Gastrocnemius medialis (tissue), 4 donors: ENCODE measurements at regions not wholly inside any gene's neighbourhood (a gene's known extent, or its start where the extent isn't known, plus 50 kb on each side); places are given as distances from the start of the nearest gene placed in this dataset.

ENCODE experiments used
- ATAC-seq, 2 donors: fragments of 150-250 bp; one replicate each; pipeline ENCODE4 v1.9.1; 2016
- DNase-seq, 2 donors: peaks; one replicate each; pipeline ENCODE4 v3.0.0-alpha.2; 2019
- H3K27ac ChIP-seq, 4 donors: fragments of 200-600 bp; sonication (generic); 1 replicate in 1 of 4; 2 replicates in 3 of 4; pipeline ENCODE4 v1.5.1; 2016 to 2018; ENCODE audit warnings: mild to moderate bottlenecking in 2 of 4, moderate library complexity in 1 of 4
- H3K27me3 ChIP-seq, 3 donors: fragments of 200-600 bp; sonication (generic) in 2 of 3; 1 replicate in 1 of 3; 2 replicates in 2 of 3; pipeline versions ENCODE4 v1.5.1 to v1.6.0; 2016 to 2019; ENCODE audit warnings: mild to moderate bottlenecking in 1 of 3, moderate library complexity in 1 of 3
- H3K36me3 ChIP-seq, 2 donors: fragments of 200-600 bp; sonication (generic) in 1 of 2; one replicate each; pipeline ENCODE4 v1.5.1; 2017 to 2018
- H3K4me1 ChIP-seq, 2 donors: fragments of 200-600 bp; sonication (generic) in 1 of 2; one replicate each; pipeline ENCODE4 v1.5.1; 2016 to 2017; ENCODE audit warnings: mild to moderate bottlenecking in 2 of 2
- H3K4me3 ChIP-seq, 4 donors: fragments of 200-600 bp; sonication (generic) in 3 of 4; 1 replicate in 1 of 4; 2 replicates in 3 of 4; pipeline ENCODE4 v1.5.1; 2016 to 2019; ENCODE audit warnings: mild to moderate bottlenecking in 2 of 4
- H3K9me3 ChIP-seq, 3 donors: fragments of 200-600 bp; sonication (generic) in 2 of 3; 1 replicate in 1 of 3; 2 replicates in 2 of 3; pipeline ENCODE4 v1.5.1; 2016 to 2019
- CTCF ChIP-seq, 5 experiments: fragments of 450-650 bp in 3 of 5; fragments of 200-600 bp in 2 of 5; sonication (generic) in 2 of 5; IDR thresholded peaks in 4 of 5; conservative IDR thresholded peaks in 1 of 5; 1 replicate in 4 of 5; 2 replicates in 1 of 5; pipeline ENCODE4 v1.5.1; 2016 to 2019; ENCODE audit warnings: antibody characterized with exemption in 5 of 5, mild to moderate bottlenecking in 3 of 5, moderate library complexity in 3 of 5
- POLR2A ChIP-seq, 2 donors: fragments of 450-650 bp; IDR thresholded peaks; one replicate each; pipeline ENCODE4 v1.6.1; 2017; ENCODE audit warnings: antibody characterized with exemption in 2 of 2, mild to moderate bottlenecking in 2 of 2, moderate library complexity in 2 of 2
- in situ Hi-C, 4 donors: fragments of 200-750 bp; cut with MboI; loops; one replicate each; pipeline versions ENCODE4 v1.15.0 to v1.8.0; 2017; ENCODE audit warnings: low sequenced_read_pairs in 4 of 4
- intact Hi-C: fragments of 100-400 bp; cut with DNase I; formaldehyde crosslinking; loops from one replicate; pipeline ENCODE4 v1.15.1; 2023; ENCODE audit warnings: low total_unique reads

- TF ChIP-seq POLR2A (IDR thresholded peaks at IDR 0.05): no peak
- TF ChIP-seq CTCF (IDR thresholded peaks at IDR 0.05 in 4 of 5, conservative IDR thresholded peaks at IDR 0.05 in 1 of 5): no peak
- in situ Hi-C loops: no loop called here
- DNase-seq (no peak), ATAC-seq (no peak)
- no peaks in the 10 kb centered on the region for H3K36me3 ChIP-seq
- no peak overlapping the region for H3K27ac ChIP-seq
- no peaks in the 10 kb centered on the region for H3K4me1 ChIP-seq
- no peak overlapping the region for H3K4me3 ChIP-seq
- H3K9me3 ChIP-seq: no peaks in the 10 kb centered on the region
- H3K27me3 ChIP-seq: no peaks in the 10 kb centered on the region
- intact Hi-C loops: no loop called here
Measured at GRCh38 chr3:25174251-25174650, 253.8 kb upstream of the RARB start.

DNA sequence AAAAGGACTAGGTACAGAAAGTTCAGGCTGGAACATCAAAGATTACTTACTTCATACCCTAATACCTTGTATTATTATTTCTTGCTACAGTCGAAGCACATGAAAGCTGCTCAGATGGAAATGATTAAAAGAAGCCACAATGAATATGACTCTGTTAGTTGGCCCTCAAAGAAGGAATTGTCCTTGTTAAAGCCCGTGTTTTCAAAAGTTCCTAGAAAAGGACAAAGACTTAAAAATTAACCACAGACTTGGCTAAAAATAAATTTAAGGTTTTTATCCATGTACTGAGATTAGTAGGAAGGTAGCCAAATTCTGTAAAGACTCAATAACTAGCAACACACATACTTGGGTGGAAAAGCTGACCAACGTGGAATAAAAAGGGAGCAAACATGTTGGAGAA, 251.0 kb upstream of the RARB start:
- Histone ChIP-seq H3K4me3 (no peak overlapping the region), H3K9me3 (no peaks in the 10 kb centered on the region), H3K4me1 (no peaks in the 10 kb centered on the region), H3K36me3 (no peaks in the 10 kb centered on the region), H3K27me3 (no peaks in the 10 kb centered on the region), H3K27ac (no peak overlapping the region)
- intact Hi-C loops (no loop called here), in situ Hi-C loops (no loop called here)
- no peak for DNase-seq
- no peak for TF ChIP-seq CTCF (IDR thresholded peaks at IDR 0.05 in 4 of 5, conservative IDR thresholded peaks at IDR 0.05 in 1 of 5)
- no peak for TF ChIP-seq POLR2A (IDR thresholded peaks at IDR 0.05)
- ATAC-seq: no peak

GRCh38 chr3:25178672-25179071, 249.4 kb upstream of the RARB start:
- intact Hi-C loops (no loop called here), in situ Hi-C loops (no loop called here)
- no peak overlapping the region for H3K27ac ChIP-seq
- H3K27me3 ChIP-seq: no peaks in the 10 kb centered on the region
- H3K36me3 ChIP-seq: no peaks in the 10 kb centered on the region
- no peak for DNase-seq
- no peaks in the 10 kb centered on the region for H3K4me1 ChIP-seq
- H3K4me3 ChIP-seq: no peak overlapping the region
- TF ChIP-seq CTCF (IDR thresholded peaks at IDR 0.05 in 4 of 5, conservative IDR thresholded peaks at IDR 0.05 in 1 of 5) (no peak), POLR2A (IDR thresholded peaks at IDR 0.05) (no peak)
- no peaks in the 10 kb centered on the region for H3K9me3 ChIP-seq
- no peak for ATAC-seq

GRCh38 chr3:25181096-25181495, 247.0 kb upstream of the RARB start:
- TF ChIP-seq CTCF (IDR thresholded peaks at IDR 0.05 in 4 of 5, conservative IDR thresholded peaks at IDR 0.05 in 1 of 5) (no peak), POLR2A (IDR thresholded peaks at IDR 0.05) (no peak)
- Histone ChIP-seq H3K36me3 (no peaks in the 10 kb centered on the region), H3K4me3 (no peak overlapping the region), H3K4me1 (no peaks in the 10 kb centered on the region), H3K27me3 (no peaks in the 10 kb centered on the region), H3K9me3 (no peaks in the 10 kb centered on the region), H3K27ac (no peak overlapping the region)
- in situ Hi-C loops (no loop called here), intact Hi-C loops (no loop called here)
- no peak for ATAC-seq
- no peak for DNase-seq

DNA sequence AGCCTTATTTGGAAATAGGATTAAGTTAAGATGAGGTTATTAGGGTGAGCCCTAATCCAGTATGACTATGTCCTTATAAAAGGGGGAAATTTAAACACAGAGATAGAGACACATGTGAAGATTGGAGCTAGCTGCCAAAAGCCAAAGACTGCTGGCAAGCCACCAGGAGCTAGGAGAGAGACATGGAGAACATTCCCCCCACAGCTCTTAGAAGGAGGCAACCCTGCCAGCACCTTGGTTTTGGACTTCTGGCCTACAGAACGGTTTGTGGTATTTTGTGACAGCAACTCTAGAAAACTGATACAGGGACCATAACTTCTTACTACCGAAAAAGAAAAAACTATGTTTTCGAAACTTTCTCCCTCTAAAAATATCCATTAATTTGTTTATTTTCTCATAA, 245.3 kb upstream of the RARB start:
- no peaks in the 10 kb centered on the region for H3K4me1 ChIP-seq
- H3K9me3 ChIP-seq: no peaks in the 10 kb centered on the region
- H3K4me3 ChIP-seq: no peak overlapping the region
- intact Hi-C loops (no loop called here), in situ Hi-C loops (no loop called here)
- no peak for ATAC-seq
- no peak for DNase-seq
- no peaks in the 10 kb centered on the region for H3K27me3 ChIP-seq
- H3K27ac ChIP-seq: no peak overlapping the region
- H3K36me3 ChIP-seq: no peaks in the 10 kb centered on the region
- TF ChIP-seq POLR2A (IDR thresholded peaks at IDR 0.05) (no peak), CTCF (IDR thresholded peaks at IDR 0.05 in 4 of 5, conservative IDR thresholded peaks at IDR 0.05 in 1 of 5) (no peak)
